ENCODE measurements at regions not wholly inside any gene's neighbourhood (a gene's known extent, or its start where the extent isn't known, plus 50 kb on each side); places are given as distances from the start of the nearest gene placed in this dataset.
"Not testable (repeated sequence)": the region's sequence is repeated elsewhere in the genome, so short reads cannot be mapped to it uniquely, and the experiment has no call there.

- not testable (repeated sequence) for DNase-seq (ENCODE audit: low read depth); H3K9me3 ChIP-seq (ENCODE audit: control insufficient read depth, low read length); H3K27me3 ChIP-seq (replicated peaks; ENCODE audit: control insufficient read depth, insufficient read depth, low read length); H3K4me1 ChIP-seq (ENCODE audit: control insufficient read depth, insufficient read depth, low read length); H3K9ac ChIP-seq (ENCODE audit: low read length); H3K4me3 ChIP-seq (ENCODE audit: low read length); H3K36me3 ChIP-seq (ENCODE audit: control insufficient read depth, insufficient read depth, low read length, severe bottlenecking)
Observed at GRCh38 chr14:105678996-105679958, 152.9 kb downstream of the TMEM121 start.

- DNase-seq (ENCODE audit: low read depth); H3K36me3 ChIP-seq (ENCODE audit: control insufficient read depth, insufficient read depth, low read length, severe bottlenecking); H3K9me3 ChIP-seq (ENCODE audit: control insufficient read depth, low read length); H3K9ac ChIP-seq (ENCODE audit: low read length); H3K4me1 ChIP-seq (ENCODE audit: control insufficient read depth, insufficient read depth, low read length); H3K4me3 ChIP-seq (ENCODE audit: low read length); H3K27me3 ChIP-seq (replicated peaks; ENCODE audit: control insufficient read depth, insufficient read depth, low read length): not testable (repeated sequence)
Observed at GRCh38 chr14:105679959-105680735, 153.8 kb downstream of the TMEM121 start.

GRCh38 chr14:105680736-105681098 lies 154.3 kb downstream of the TMEM121 start:
- H3K27me3 ChIP-seq (replicated peaks; ENCODE audit: control insufficient read depth, insufficient read depth, low read length); H3K9me3 ChIP-seq (ENCODE audit: control insufficient read depth, low read length); H3K9ac ChIP-seq (ENCODE audit: low read length); H3K4me1 ChIP-seq (ENCODE audit: control insufficient read depth, insufficient read depth, low read length); H3K4me3 ChIP-seq (ENCODE audit: low read length); DNase-seq (ENCODE audit: low read depth); H3K36me3 ChIP-seq (ENCODE audit: control insufficient read depth, insufficient read depth, low read length, severe bottlenecking): not testable (repeated sequence)

GRCh38 chr14:105681606-105682185 lies 155.3 kb downstream of the TMEM121 start:
- H3K9ac ChIP-seq (ENCODE audit: low read length); H3K9me3 ChIP-seq (ENCODE audit: control insufficient read depth, low read length); DNase-seq (ENCODE audit: low read depth); H3K27me3 ChIP-seq (replicated peaks; ENCODE audit: control insufficient read depth, insufficient read depth, low read length); H3K36me3 ChIP-seq (ENCODE audit: control insufficient read depth, insufficient read depth, low read length, severe bottlenecking); H3K4me1 ChIP-seq (ENCODE audit: control insufficient read depth, insufficient read depth, low read length); H3K4me3 ChIP-seq (ENCODE audit: low read length): not testable (repeated sequence)

- not testable (repeated sequence) for DNase-seq (ENCODE audit: low read depth); H3K36me3 ChIP-seq (ENCODE audit: control insufficient read depth, insufficient read depth, low read length, severe bottlenecking); H3K4me3 ChIP-seq (ENCODE audit: low read length); H3K4me1 ChIP-seq (ENCODE audit: control insufficient read depth, insufficient read depth, low read length); H3K9me3 ChIP-seq (ENCODE audit: control insufficient read depth, low read length); H3K27me3 ChIP-seq (replicated peaks; ENCODE audit: control insufficient read depth, insufficient read depth, low read length); H3K9ac ChIP-seq (ENCODE audit: low read length)
Observed at GRCh38 chr14:105682442-105682841, 156.1 kb downstream of the TMEM121 start.

GRCh38 chr14:105682956-105683570 lies 156.7 kb downstream of the TMEM121 start:
- Histone ChIP-seq H3K4me3 (ENCODE audit: low read length) (no peak overlapping the region), H3K4me1 (ENCODE audit: control insufficient read depth, insufficient read depth, low read length) (no peaks in the 10 kb centered on the region), H3K9ac (ENCODE audit: low read length) (no peak overlapping the region), H3K27me3 (replicated peaks; ENCODE audit: control insufficient read depth, insufficient read depth, low read length) (no peaks in the 10 kb centered on the region), H3K9me3 (ENCODE audit: control insufficient read depth, low read length) (no peaks in the 10 kb centered on the region), H3K36me3 (ENCODE audit: control insufficient read depth, insufficient read depth, low read length, severe bottlenecking) (no peaks in the 10 kb centered on the region)
- DNase-seq (ENCODE audit: low read depth) = no peak

GRCh38 chr14:105684056-105684455 lies 157.7 kb downstream of the TMEM121 start:
- not testable (repeated sequence) for H3K9me3 ChIP-seq (ENCODE audit: control insufficient read depth, low read length); H3K4me1 ChIP-seq (ENCODE audit: control insufficient read depth, insufficient read depth, low read length)

GRCh38 chr14:105684597-105684996 lies 158.2 kb downstream of the TMEM121 start:
- H3K9me3 ChIP-seq (ENCODE audit: control insufficient read depth, low read length); H3K4me1 ChIP-seq (ENCODE audit: control insufficient read depth, insufficient read depth, low read length); H3K36me3 ChIP-seq (ENCODE audit: control insufficient read depth, insufficient read depth, low read length, severe bottlenecking); DNase-seq (ENCODE audit: low read depth); H3K4me3 ChIP-seq (ENCODE audit: low read length); H3K9ac ChIP-seq (ENCODE audit: low read length); H3K27me3 ChIP-seq (replicated peaks; ENCODE audit: control insufficient read depth, insufficient read depth, low read length): not testable (repeated sequence)

More at GRCh38 chr14:105684056-105684455, 157.7 kb downstream of the TMEM121 start:
- H3K4me3 ChIP-seq (ENCODE audit: low read length); H3K9ac ChIP-seq (ENCODE audit: low read length); H3K36me3 ChIP-seq (ENCODE audit: control insufficient read depth, insufficient read depth, low read length, severe bottlenecking); H3K27me3 ChIP-seq (replicated peaks; ENCODE audit: control insufficient read depth, insufficient read depth, low read length); DNase-seq (ENCODE audit: low read depth): not testable (repeated sequence)

- no peaks in the 10 kb centered on the region for H3K27me3 ChIP-seq (replicated peaks; ENCODE audit: control insufficient read depth, insufficient read depth, low read length)
- H3K4me3 ChIP-seq (ENCODE audit: low read length) = no peak overlapping the region
- no peak for DNase-seq (ENCODE audit: low read depth)
- no peaks in the 10 kb centered on the region for H3K9me3 ChIP-seq (ENCODE audit: control insufficient read depth, low read length)
- no peaks in the 10 kb centered on the region for H3K36me3 ChIP-seq (ENCODE audit: control insufficient read depth, insufficient read depth, low read length, severe bottlenecking)
- no peak overlapping the region for H3K9ac ChIP-seq (ENCODE audit: low read length)
- H3K4me1 ChIP-seq (ENCODE audit: control insufficient read depth, insufficient read depth, low read length) = no peaks in the 10 kb centered on the region
Observed at GRCh38 chr14:105685003-105685402, 158.6 kb downstream of the TMEM121 start.

GRCh38 chr14:105685605-105686004 lies 159.2 kb downstream of the TMEM121 start:
- H3K9ac ChIP-seq (ENCODE audit: low read length); H3K4me1 ChIP-seq (ENCODE audit: control insufficient read depth, insufficient read depth, low read length); DNase-seq (ENCODE audit: low read depth); H3K4me3 ChIP-seq (ENCODE audit: low read length); H3K36me3 ChIP-seq (ENCODE audit: control insufficient read depth, insufficient read depth, low read length, severe bottlenecking); H3K27me3 ChIP-seq (replicated peaks; ENCODE audit: control insufficient read depth, insufficient read depth, low read length); H3K9me3 ChIP-seq (ENCODE audit: control insufficient read depth, low read length): not testable (repeated sequence)

- H3K9ac ChIP-seq (ENCODE audit: low read length); H3K27me3 ChIP-seq (replicated peaks; ENCODE audit: control insufficient read depth, insufficient read depth, low read length); H3K9me3 ChIP-seq (ENCODE audit: control insufficient read depth, low read length); H3K4me1 ChIP-seq (ENCODE audit: control insufficient read depth, insufficient read depth, low read length); DNase-seq (ENCODE audit: low read depth); H3K4me3 ChIP-seq (ENCODE audit: low read length); H3K36me3 ChIP-seq (ENCODE audit: control insufficient read depth, insufficient read depth, low read length, severe bottlenecking): not testable (repeated sequence)
Observed at GRCh38 chr14:105686050-105686449, 159.7 kb downstream of the TMEM121 start.
